ENCODE measurements at regions not wholly inside any gene's neighbourhood (a gene's known extent, or its start where the extent isn't known, plus 50 kb on each side); places are given as distances from the start of the nearest gene placed in this dataset.
"Not testable (repeated sequence)": the region's sequence is repeated elsewhere in the genome, so short reads cannot be mapped to it uniquely, and the experiment has no call there.

GRCh38 chrY:19487494-19487893 lies 257.0 kb downstream of the KDM5D start:
- H3K36me3 Mint-ChIP-seq (ENCODE audit: low read depth) = peaks cover 13% of the 10 kb centered on the region
- H3K27ac Mint-ChIP-seq = no peak overlapping the region
- ChIA-PET CTCF (no interaction called here), POLR2A (no interaction called here)
- H3K9me3 Mint-ChIP-seq = peaks cover 9% of the 10 kb centered on the region
- peaks cover 9% of the 10 kb centered on the region for H3K4me1 Mint-ChIP-seq
- no peak for DNase-seq
- no peaks in the 10 kb centered on the region for H3K27me3 Mint-ChIP-seq
- H3K4me3 Mint-ChIP-seq = no peak overlapping the region

GRCh38 chrY:19484997-19485396 lies 259.5 kb downstream of the KDM5D start:
- H3K27me3 Mint-ChIP-seq = no peaks in the 10 kb centered on the region
- CTCF ChIA-PET = no interaction called here
- no peak for DNase-seq
- peaks cover 12% of the 10 kb centered on the region for H3K36me3 Mint-ChIP-seq (ENCODE audit: low read depth)
- peaks cover 9% of the 10 kb centered on the region for H3K4me1 Mint-ChIP-seq
- H3K4me3 Mint-ChIP-seq = no peak overlapping the region
- peaks cover 9% of the 10 kb centered on the region for H3K9me3 Mint-ChIP-seq
- POLR2A ChIA-PET = no interaction called here
- H3K27ac Mint-ChIP-seq = no peak overlapping the region

- no peak overlapping the region for H3K4me3 Mint-ChIP-seq
- CTCF ChIA-PET = no interaction called here
- H3K4me1 Mint-ChIP-seq = peaks cover 9% of the 10 kb centered on the region
- POLR2A ChIA-PET = no interaction called here
- H3K27ac Mint-ChIP-seq = no peak overlapping the region
- H3K36me3 Mint-ChIP-seq (ENCODE audit: low read depth) = peaks cover 43% of the 10 kb centered on the region
- H3K27me3 Mint-ChIP-seq = no peaks in the 10 kb centered on the region
- DNase-seq = no peak
- H3K9me3 Mint-ChIP-seq = peaks cover 3% of the 10 kb centered on the region
Observed at GRCh38 chrY:19479141-19479540, 265.4 kb downstream of the KDM5D start.

GRCh38 chrY:19477959-19478358 lies 266.6 kb downstream of the KDM5D start:
- H3K27ac Mint-ChIP-seq = no peak overlapping the region
- DNase-seq = no peak
- ChIA-PET POLR2A (no interaction called here), CTCF (no interaction called here)
- H3K36me3 Mint-ChIP-seq (ENCODE audit: low read depth) = peaks cover 45% of the 10 kb centered on the region
- H3K9me3 Mint-ChIP-seq = peaks cover 3% of the 10 kb centered on the region
- peaks cover 9% of the 10 kb centered on the region for H3K4me1 Mint-ChIP-seq
- no peaks in the 10 kb centered on the region for H3K27me3 Mint-ChIP-seq
- no peak overlapping the region for H3K4me3 Mint-ChIP-seq

GRCh38 chrY:19465809-19466208 lies 278.7 kb downstream of the KDM5D start:
- CTCF ChIA-PET = no interaction called here
- Mint-ChIP-seq H3K27ac (no peak overlapping the region), H3K4me3 (no peak overlapping the region), H3K9me3 (peaks cover 3% of the 10 kb centered on the region), H3K27me3 (no peaks in the 10 kb centered on the region), H3K4me1 (peaks cover 7% of the 10 kb centered on the region), H3K36me3 (ENCODE audit: low read depth) (peaks cover 7% of the 10 kb centered on the region)
- POLR2A ChIA-PET = no interaction called here
- DNase-seq = no peak

- H3K4me1 Mint-ChIP-seq = no peaks in the 10 kb centered on the region
- POLR2A ChIA-PET = no interaction called here
Observed at GRCh38 chrY:19456855-19457448, 287.6 kb downstream of the KDM5D start.

GRCh38 chrY:19433059-19433458 lies 311.5 kb downstream of the KDM5D start:
- POLR2A ChIA-PET = no interaction called here
- H3K27ac Mint-ChIP-seq = no peak overlapping the region

More at GRCh38 chrY:19456855-19457448, 287.6 kb downstream of the KDM5D start:
- peaks cover 18% of the 10 kb centered on the region for H3K36me3 Mint-ChIP-seq (ENCODE audit: low read depth)
- peaks cover 4% of the 10 kb centered on the region for H3K9me3 Mint-ChIP-seq
- CTCF ChIA-PET = no interaction called here
- DNase-seq = no peak
- no peaks in the 10 kb centered on the region for H3K27me3 Mint-ChIP-seq
- no peak overlapping the region for H3K4me3 Mint-ChIP-seq
- H3K27ac Mint-ChIP-seq = no peak overlapping the region

GRCh38 chrY:19427736-19428518 lies 316.6 kb downstream of the KDM5D start:
- Mint-ChIP-seq H3K27me3 (peaks cover 4% of the 10 kb centered on the region), H3K36me3 (ENCODE audit: low read depth) (no peaks in the 10 kb centered on the region), H3K27ac (no peak overlapping the region), H3K4me3 (no peak overlapping the region), H3K4me1 (peaks cover under 1% of the 10 kb centered on the region), H3K9me3 (no peaks in the 10 kb centered on the region)
- POLR2A ChIA-PET = no interaction called here
- CTCF ChIA-PET = no interaction called here
- DNase-seq = no peak

More at GRCh38 chrY:19433059-19433458, 311.5 kb downstream of the KDM5D start:
- H3K9me3 Mint-ChIP-seq = peaks cover 4% of the 10 kb centered on the region
- H3K4me3 Mint-ChIP-seq = no peak overlapping the region
- peaks cover 5% of the 10 kb centered on the region for H3K27me3 Mint-ChIP-seq
- H3K36me3 Mint-ChIP-seq (ENCODE audit: low read depth) = no peaks in the 10 kb centered on the region
- CTCF ChIA-PET = no interaction called here
- peak; percentile 51 for DNase-seq
- peaks cover 8% of the 10 kb centered on the region for H3K4me1 Mint-ChIP-seq

- H3K4me1 Mint-ChIP-seq; H3K27me3 Mint-ChIP-seq; H3K4me3 Mint-ChIP-seq; POLR2A ChIA-PET; H3K27ac Mint-ChIP-seq; H3K36me3 Mint-ChIP-seq (ENCODE audit: low read depth); DNase-seq; CTCF ChIA-PET; H3K9me3 Mint-ChIP-seq: not testable (repeated sequence)
Observed at GRCh38 chrY:19427191-19427590, 317.3 kb downstream of the KDM5D start.

- H3K27ac Mint-ChIP-seq = no peak overlapping the region
- CTCF ChIA-PET = no interaction called here
- H3K36me3 Mint-ChIP-seq (ENCODE audit: low read depth) = no peaks in the 10 kb centered on the region
- no peaks in the 10 kb centered on the region for H3K9me3 Mint-ChIP-seq
- POLR2A ChIA-PET = no interaction called here
- peaks cover 5% of the 10 kb centered on the region for H3K4me1 Mint-ChIP-seq
- H3K4me3 Mint-ChIP-seq = no peak overlapping the region
- no peaks in the 10 kb centered on the region for H3K27me3 Mint-ChIP-seq
- no peak for DNase-seq
Observed at GRCh38 chrY:19410980-19411766, 333.4 kb downstream of the KDM5D start.

- no peak for DNase-seq
- Mint-ChIP-seq H3K27me3 (no peaks in the 10 kb centered on the region), H3K4me3 (no peak overlapping the region), H3K4me1 (peaks cover 8% of the 10 kb centered on the region), H3K27ac (no peak overlapping the region), H3K36me3 (ENCODE audit: low read depth) (no peaks in the 10 kb centered on the region), H3K9me3 (no peaks in the 10 kb centered on the region)
- ChIA-PET CTCF (no interaction called here), POLR2A (interaction anchor here (0.6 kb wide), 1 partner anchor 265 kb away, joined by 3 read pairs; no protein-coding TSS in a partner anchor)
Observed at GRCh38 chrY:19406246-19406645, 338.3 kb downstream of the KDM5D start.

GRCh38 chrY:19405598-19405997 lies 338.9 kb downstream of the KDM5D start:
- Mint-ChIP-seq H3K4me3 (no peak overlapping the region), H3K4me1 (peaks cover 6% of the 10 kb centered on the region), H3K27me3 (no peaks in the 10 kb centered on the region), H3K36me3 (ENCODE audit: low read depth) (no peaks in the 10 kb centered on the region), H3K27ac (no peak overlapping the region), H3K9me3 (no peaks in the 10 kb centered on the region)
- ChIA-PET CTCF (no interaction called here), POLR2A (interaction anchor here (0.6 kb wide), 1 partner anchor 264 kb away, joined by 3 read pairs; no protein-coding TSS in a partner anchor)
- DNase-seq = no peak

GRCh38 chrY:19392876-19393275 lies 351.6 kb downstream of the KDM5D start:
- Mint-ChIP-seq H3K4me3 (peak overlapping the region; percentile 65), H3K27ac (peak overlapping the region; percentile 83), H3K9me3 (no peaks in the 10 kb centered on the region), H3K27me3 (no peaks in the 10 kb centered on the region), H3K36me3 (ENCODE audit: low read depth) (peaks cover 1% of the 10 kb centered on the region), H3K4me1 (peaks cover 18% of the 10 kb centered on the region)
- DNase-seq = no peak
- POLR2A ChIA-PET = no interaction called here
- CTCF ChIA-PET = no interaction called here

All from activated CD4-positive, alpha-beta T cell treated with anti-CD3 and anti-CD28 coated beads, Interleukin-2, amount 10 ng/mL, durations not matched to agents 7 days and 5 days (primary cell).